ELR (cell line): ENCODE measurements at regions not wholly inside any gene's neighbourhood (a gene's known extent, or its start where the extent isn't known, plus 50 kb on each side); places are given as distances from the start of the nearest gene placed in this dataset.

Experiments used
- DNase-seq: peaks from one replicate; pipeline ENCODE4 v3.0.0-alpha.2; 2015; ENCODE audit warnings: low read depth

DNA sequence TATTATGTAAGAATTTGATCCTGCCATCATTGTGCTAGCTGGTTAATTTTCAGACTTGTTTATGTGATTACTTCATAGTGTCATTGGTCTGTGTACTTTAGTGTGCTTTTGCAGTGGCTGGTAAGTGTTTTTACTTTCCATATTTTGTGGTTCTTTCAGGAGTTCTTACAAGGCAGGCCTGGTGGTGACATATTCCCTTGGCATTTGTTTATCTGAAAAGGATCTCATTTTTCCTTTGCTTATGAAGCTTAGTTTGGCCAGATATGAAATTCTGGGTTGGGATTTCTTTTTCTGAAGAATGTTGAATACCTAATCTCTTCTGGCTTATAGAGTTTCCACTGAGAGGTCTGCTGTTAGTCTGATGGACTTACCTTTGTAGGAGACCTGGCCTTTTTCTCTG is 72.8 kb upstream of the MC4R start:
- peak; percentile 1 for DNase-seq

DNA sequence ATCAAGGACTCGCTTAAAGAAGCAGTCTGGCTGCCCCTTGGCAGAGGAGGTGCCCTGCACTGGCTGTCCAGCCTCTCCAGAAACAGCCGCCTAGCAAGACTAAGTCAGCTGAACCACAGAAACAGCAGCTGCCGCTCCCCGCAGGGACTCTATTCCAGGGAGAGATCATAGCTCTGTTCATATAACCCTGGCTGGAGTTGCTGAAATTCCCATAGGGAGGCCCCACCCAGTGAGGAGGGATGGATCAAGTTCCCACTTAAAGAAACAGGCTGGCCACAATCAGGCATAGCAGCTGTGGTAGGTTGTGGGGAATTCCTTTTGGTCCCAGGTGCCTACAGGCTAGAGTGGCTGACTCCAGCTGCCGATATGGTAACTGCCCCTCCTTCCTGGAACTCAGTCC is 74.2 kb upstream of the MC4R start:
- DNase-seq: no peak

- no peak for DNase-seq
These were observed 76.1 kb upstream of the MC4R start for GRCh38 chr18:60448487-60449267.

GRCh38 chr18:60452421-60452820 is 79.8 kb upstream of the MC4R start:
- peak; percentile 17 for DNase-seq

DNA sequence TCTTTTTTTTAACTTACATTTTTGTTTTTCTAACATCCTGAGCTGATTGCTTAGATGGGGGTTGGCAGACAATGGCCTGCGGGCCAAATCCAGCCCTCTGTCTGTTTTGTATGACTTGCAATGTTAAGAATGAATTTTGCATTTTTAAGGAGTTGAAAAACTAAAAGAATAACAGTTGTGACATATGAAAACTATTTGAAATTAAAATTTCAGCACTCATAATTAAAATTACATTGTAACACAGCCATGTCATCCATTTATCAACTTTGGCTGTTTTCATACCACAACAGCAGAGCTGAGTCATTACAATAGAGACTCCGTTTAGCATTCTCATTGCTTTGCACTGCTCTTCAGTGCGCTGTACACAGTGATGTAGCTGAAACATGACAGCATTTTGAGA is 94.1 kb upstream of the MC4R start:
- peak; percentile 1 for DNase-seq

DNA sequence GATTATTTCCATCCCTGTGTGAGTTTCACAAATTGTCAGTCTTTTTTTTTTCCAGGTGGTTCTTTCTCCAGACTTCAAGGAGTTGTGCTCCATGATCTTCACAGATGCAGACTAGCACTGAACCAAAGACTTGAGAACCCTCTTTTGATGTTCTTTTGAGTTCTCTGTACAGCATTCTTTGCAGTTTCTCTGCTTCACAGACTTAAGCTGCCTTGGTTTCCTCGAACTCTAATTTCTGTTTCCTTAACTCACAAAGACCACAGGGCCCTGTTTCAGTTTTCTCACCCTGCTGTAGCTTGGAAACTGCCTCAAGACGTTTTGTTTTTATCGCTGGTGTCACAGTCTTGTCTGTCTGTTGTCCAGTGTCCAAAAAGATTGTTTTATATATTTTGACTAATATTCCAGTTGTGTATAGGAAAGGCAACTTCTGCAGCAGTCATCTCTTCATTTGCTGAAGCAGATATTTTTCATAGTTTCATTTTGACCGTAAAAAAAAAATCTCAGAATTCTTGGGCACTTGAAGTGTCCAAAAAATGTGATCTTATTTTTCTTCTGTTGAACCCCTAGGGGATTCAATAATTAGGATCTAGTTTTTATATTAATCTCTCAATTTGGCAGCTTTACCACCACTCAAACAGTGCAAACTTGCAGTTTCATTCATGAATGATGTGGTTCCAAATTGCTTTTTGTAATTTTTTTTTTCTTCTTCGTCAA is 97.0 kb upstream of the MC4R start:
- DNase-seq: no peak

- no peak for DNase-seq
These were observed 99.1 kb upstream of the MC4R start for GRCh38 chr18:60471652-60472051.

- no peak for DNase-seq
These were observed 112.6 kb upstream of the MC4R start for GRCh38 chr18:60485201-60485600.

DNA sequence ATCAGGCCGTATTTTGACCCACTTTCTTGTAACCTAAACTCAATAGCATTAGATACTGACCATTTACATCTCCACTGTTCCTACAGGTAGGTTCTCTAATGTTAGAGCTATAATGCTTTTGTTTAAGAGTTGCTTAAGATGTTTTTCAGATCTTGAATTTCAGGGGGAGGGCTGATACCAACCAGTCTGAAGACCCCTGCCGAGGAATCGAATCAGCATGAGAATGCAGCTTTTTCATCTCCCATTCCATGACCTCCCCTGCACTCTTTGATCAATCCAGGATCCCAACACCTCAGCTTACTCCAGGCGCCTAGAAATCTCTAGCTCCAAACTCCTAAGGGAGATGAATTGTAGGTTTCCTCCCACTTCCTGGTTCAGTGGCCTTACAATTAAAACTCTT is 120.5 kb upstream of the MC4R start:
- DNase-seq: no peak

GRCh38 chr18:60499675-60500074 is 127.1 kb upstream of the MC4R start:
- DNase-seq: no peak

GRCh38 chr18:60500960-60501359 is 128.4 kb upstream of the MC4R start:
- DNase-seq: no peak

GRCh38 chr18:60502591-60502990 is 130.0 kb upstream of the MC4R start:
- no peak for DNase-seq

- DNase-seq: no peak
These were observed 130.6 kb upstream of the MC4R start for GRCh38 chr18:60503199-60503598.

GRCh38 chr18:60506190-60506589 is 133.6 kb upstream of the MC4R start:
- DNase-seq: no peak

DNA sequence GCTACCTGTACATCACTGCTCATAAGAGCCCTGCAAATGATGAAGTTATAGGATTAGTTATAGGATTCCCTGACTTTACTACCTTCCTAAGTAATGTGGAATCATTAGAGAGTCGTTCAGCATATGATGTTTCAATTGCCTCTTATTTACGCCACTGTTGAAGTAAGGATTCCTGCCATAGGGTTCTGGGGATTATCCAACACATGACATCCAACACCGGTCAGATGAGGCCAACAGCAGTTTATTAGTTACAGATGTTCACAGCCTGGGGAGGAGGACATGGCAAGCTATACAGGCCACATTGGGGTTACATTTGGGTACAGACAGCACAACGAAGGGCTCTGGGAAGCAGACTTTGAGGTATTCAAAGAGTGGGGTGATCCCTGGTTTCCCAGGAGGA is 134.1 kb upstream of the MC4R start:
- no peak for DNase-seq

GRCh38 chr18:60508108-60508507 is 135.5 kb upstream of the MC4R start:
- DNase-seq: no peak

- peak; percentile 52 for DNase-seq
These were observed 162.0 kb upstream of the MC4R start for GRCh38 chr18:60534538-60534937.

DNA sequence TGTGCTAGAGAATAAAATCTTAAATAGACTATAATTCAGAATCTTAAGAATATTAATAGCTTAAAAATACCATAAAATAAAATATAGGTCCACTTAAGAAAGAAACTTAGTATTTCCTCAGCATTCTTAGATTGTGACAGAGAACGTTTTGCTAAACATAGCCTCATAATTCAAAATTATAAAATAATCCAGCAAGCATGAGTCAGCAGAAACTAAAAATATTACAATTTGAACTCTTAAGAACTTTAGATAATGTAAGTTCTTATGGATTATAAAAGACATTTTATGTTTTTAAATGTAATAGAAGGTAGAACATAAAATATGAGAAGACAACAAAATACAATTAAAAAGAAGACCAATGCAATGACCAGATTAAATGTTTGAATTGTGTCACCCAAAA is 164.5 kb upstream of the MC4R start:
- DNase-seq: no peak

DNA sequence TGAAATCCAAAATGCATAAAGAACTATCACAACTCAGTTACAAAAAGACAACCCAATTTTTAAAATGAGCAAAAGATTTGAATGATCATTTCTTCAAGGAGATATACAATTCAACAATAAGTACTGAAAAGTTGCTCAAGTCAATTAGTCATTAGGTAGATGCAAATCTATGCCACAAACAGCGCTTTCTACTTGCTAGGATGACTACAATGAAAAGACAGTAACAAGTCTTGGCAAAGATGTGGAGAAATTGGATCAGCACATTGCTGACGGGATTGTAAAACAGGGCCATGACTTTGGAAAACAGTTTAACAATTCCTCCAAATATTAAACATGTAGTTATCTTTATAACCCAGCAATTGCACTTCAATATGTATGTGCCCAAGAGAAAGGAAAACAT is 166.3 kb upstream of the MC4R start:
- no peak for DNase-seq

DNA sequence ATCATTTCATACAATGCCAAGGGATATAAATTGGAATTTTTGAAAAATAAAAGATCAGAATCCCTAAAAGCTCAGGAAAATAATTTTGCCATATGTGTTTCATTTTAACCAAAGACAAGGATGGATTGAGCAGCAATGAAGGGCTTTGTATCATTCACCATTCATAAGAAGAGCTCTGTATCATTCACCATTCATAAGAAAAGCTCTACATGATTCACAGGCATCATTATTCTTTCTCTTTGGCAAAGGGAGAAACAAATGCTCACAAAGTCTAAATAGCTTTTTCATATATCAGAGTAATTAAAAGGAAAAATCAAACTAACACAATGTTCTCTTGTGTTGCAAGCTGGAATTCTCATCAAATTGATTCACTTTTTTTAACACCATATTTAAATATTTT is 169.1 kb upstream of the MC4R start:
- DNase-seq: no peak

DNA sequence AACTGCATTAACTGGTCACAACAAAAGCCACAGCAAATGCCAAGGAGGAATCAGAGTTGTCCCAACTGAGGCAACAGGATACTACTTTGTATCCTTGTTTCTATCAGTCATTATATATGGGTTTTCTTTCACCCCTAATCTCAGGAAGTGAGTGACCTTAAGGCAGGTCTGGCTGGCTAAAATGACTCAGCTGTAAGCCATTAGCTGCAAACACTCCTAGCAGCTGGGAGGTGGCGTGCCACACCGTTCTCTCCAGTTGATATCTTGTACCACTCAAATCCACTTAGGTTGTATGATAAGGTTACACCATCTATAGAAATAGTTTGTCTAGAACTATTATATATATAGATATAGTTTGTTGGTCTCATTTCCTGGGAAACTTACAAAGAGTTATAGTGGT is 171.1 kb upstream of the MC4R start:
- DNase-seq: peak; percentile 3

DNA sequence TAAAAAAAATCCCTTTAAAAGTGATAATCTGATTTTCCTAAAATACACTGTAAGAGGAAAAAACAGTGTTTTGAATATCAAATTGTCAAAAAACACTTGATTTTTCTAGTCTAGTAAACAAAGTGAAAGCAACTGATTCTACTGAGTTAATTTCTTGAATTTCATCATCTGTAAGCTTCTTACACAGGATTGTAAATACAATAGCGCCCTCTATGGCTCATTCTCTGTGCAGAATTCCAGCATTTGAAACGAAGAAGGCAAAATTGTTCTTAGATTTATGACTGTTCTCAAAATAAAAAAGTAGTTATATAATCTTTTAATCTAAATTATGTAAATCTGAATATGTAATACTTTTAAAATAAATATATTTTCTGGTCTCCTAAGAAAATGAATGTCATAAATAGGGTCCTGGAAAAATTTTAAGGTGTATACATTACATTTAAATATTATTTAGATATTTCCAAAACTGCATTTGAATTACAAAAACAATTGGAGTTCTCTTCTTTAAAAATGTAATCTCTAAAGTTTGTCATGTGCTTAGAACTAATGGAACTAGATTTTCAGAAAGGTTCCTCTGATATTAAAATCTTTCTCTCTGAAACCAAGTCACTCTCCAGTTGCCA is 176.9 kb upstream of the MC4R start:
- DNase-seq: peak; percentile 84

DNA sequence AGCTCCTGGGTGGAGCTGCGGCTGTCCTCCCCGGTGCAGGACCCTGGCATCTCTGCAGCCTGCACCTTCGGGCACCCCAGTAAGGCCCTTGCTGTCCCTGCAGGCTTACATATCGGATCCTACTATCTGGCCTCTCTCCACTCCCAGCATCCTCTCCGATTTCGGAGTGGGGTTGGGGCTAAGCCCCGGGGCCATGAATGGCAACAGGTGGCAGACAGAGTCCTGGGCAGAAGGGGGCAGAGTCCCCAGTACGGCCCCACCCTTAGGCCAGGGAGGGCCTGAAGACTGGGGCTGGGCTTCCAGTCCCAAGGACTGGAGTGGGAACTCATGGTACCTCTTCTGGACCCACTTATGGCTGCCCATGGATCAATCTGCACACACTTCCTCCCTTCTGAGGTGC is 180.4 kb upstream of the MC4R start:
- no peak for DNase-seq
